Omental fat pad (tissue), 3 donors: ENCODE measurements at regions not wholly inside any gene's neighbourhood (a gene's known extent, or its start where the extent isn't known, plus 50 kb on each side); places are given as distances from the start of the nearest gene placed in this dataset.

Experiments used
- ATAC-seq: fragments of 150-250 bp; one replicate; pipeline ENCODE4 v1.9.1; 2016; ENCODE audit warnings: mild to moderate bottlenecking, moderate library complexity; ENCODE audit not compliant: low FRiP score
- DNase-seq: peaks from one replicate; pipeline ENCODE4 v3.0.0-alpha.2; 2019; ENCODE audit warnings: low spot score
- CTCF ChIP-seq, 3 donors: fragments of 450-650 bp; IDR thresholded peaks; one replicate each; pipeline ENCODE4 v1.5.1; 2016 to 2017; ENCODE audit warnings: antibody characterized with exemption in 3 of 3, mild to moderate bottlenecking in 3 of 3, moderate library complexity in 2 of 3

GRCh38 chr9:82327641-82328040 is 339.1 kb downstream of the SPATA31D1 start:
- ATAC-seq (no peak), DNase-seq (no peak)
- TF ChIP-seq CTCF (IDR thresholded peaks at IDR 0.05): no peak

GRCh38 chr9:82331079-82331478 is 342.5 kb downstream of the SPATA31D1 start:
- ATAC-seq (no peak), DNase-seq (no peak)
- no peak for TF ChIP-seq CTCF (IDR thresholded peaks at IDR 0.05)

- no peak for TF ChIP-seq CTCF (IDR thresholded peaks at IDR 0.05)
- DNase-seq (no peak), ATAC-seq (peak; percentile 89)
These were observed 343.6 kb downstream of the SPATA31D1 start for GRCh38 chr9:82332018-82332773.

- no peak for ATAC-seq
- no peak for TF ChIP-seq CTCF (IDR thresholded peaks at IDR 0.05)
- DNase-seq: no peak
These were observed 344.2 kb downstream of the SPATA31D1 start for GRCh38 chr9:82332774-82333152.

- DNase-seq: no peak
- ATAC-seq: no peak
- no peak for TF ChIP-seq CTCF (IDR thresholded peaks at IDR 0.05)
These were observed 345.1 kb downstream of the SPATA31D1 start for GRCh38 chr9:82333671-82334070.

- TF ChIP-seq CTCF (IDR thresholded peaks at IDR 0.05): no peak
- DNase-seq: no peak
- no peak for ATAC-seq
These were observed 345.7 kb downstream of the SPATA31D1 start for GRCh38 chr9:82334286-82334685.

- ATAC-seq (no peak), DNase-seq (no peak)
- no peak for TF ChIP-seq CTCF (IDR thresholded peaks at IDR 0.05)
These were observed 348.8 kb downstream of the SPATA31D1 start for GRCh38 chr9:82337351-82337750.
